ENCODE measurements at regions not wholly inside any gene's neighbourhood (a gene's known extent, or its start where the extent isn't known, plus 50 kb on each side); places are given as distances from the start of the nearest gene placed in this dataset.

DNA sequence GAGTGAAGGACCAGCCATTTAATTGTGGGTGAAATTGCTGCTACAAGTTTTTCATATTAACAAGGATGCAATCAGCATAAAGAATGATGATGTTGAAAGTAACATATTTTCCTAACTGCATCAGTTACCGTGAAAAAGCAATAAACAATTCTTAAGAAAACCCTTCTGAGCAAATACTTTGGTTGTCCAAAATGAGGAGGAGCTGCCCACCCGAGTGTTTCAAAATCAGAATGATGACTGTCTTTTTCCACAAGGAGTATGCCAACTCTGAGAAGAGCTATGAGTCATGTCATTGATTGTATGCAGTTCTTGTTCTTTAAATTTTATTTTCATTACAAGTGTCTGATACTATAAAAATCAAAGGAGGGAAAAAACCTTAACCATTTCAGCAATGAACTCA is 470.5 kb downstream of the COL12A1 start:
- H3K18ac ChIP-seq (ENCODE audit: low read length), result no peak overlapping the region
- no peaks in the 10 kb centered on the region for H3K79me2 ChIP-seq (ENCODE audit: control insufficient read depth, insufficient read depth, low read length, poor library complexity)
- no peak overlapping the region for H3K27ac ChIP-seq (ENCODE audit: low read depth, low read length)
- H3K14ac ChIP-seq (ENCODE audit: low read length), result no peak overlapping the region
- H4K8ac ChIP-seq (ENCODE audit: low read depth, low read length), result no peak overlapping the region
- no peak overlapping the region for H2AK5ac ChIP-seq (ENCODE audit: low read length)
- no peak overlapping the region for H3K23ac ChIP-seq (ENCODE audit: low read length)
- H3K79me1 ChIP-seq (ENCODE audit: low read length), result peaks cover 3% of the 10 kb centered on the region
- no peak overlapping the region for H2BK120ac ChIP-seq (ENCODE audit: insufficient read depth, low read length, poor library complexity)
- DNase-seq, result peak in 1 of 2 donors; percentile 26
- H3K36me3 ChIP-seq (ENCODE audit: control insufficient read depth in 1 of 2, insufficient read depth in 2 of 2, low read length in 2 of 2), result no peaks in the 10 kb centered on the region
- no peaks in the 10 kb centered on the region for H3K9me3 ChIP-seq (ENCODE audit: insufficient read depth, low read depth, low read length)
- no peak overlapping the region for H4K12ac ChIP-seq (ENCODE audit: low read depth, low read length)
- no peak overlapping the region for H2AFZ ChIP-seq (ENCODE audit: insufficient read depth, low read length, poor library complexity)
- no peak overlapping the region for H2BK5ac ChIP-seq (ENCODE audit: low read depth, low read length, poor library complexity)
- WGBS (ENCODE audit: extremely low coverage, insufficient coverage, insufficient read length), result no CpG with 5 or more reads among the region's 2 CpGs
- H4K91ac ChIP-seq (ENCODE audit: low read depth, low read length), result no peak overlapping the region
- H3K9ac ChIP-seq (ENCODE audit: low read length), result no peak overlapping the region
- H3K4ac ChIP-seq (ENCODE audit: low read depth, low read length), result no peak overlapping the region
- H3K4me3 ChIP-seq (ENCODE audit: low read depth, low read length), result no peak overlapping the region
- no peak overlapping the region for H3K4me2 ChIP-seq (ENCODE audit: low read length)
- H3K27me3 ChIP-seq (ENCODE audit: insufficient read depth, low read length), result no peaks in the 10 kb centered on the region
- H3K4me1 ChIP-seq (ENCODE audit: control insufficient read depth in 1 of 2, insufficient read depth in 2 of 2, low read length in 2 of 2), result peaks cover 5 to 10% of the 10 kb centered on the region in 2 experiments
- no peak overlapping the region for H2BK12ac ChIP-seq (ENCODE audit: low read length)

DNA sequence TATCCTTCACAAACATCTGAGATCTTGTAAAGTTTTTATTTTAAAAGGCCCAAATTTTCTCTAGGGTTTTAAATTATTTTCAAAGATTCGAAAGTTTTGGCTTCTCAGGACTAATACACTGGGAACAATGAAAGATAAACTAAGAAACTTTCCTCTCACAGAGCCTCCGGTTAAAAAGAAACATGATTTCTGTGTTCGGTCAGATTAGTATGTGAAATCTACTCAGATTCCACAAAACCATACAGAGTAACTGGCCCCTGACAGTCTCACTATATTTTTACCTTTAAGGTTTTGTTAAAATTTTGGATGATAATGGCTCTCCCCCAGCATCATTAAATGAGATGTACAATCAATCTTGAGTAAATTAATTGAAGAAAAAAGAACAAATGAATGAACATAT is 471.0 kb downstream of the COL12A1 start:
- Histone ChIP-seq H3K27ac (ENCODE audit: low read depth, low read length) (no peak overlapping the region), H3K4me3 (ENCODE audit: low read depth, low read length) (no peak overlapping the region), H2BK12ac (ENCODE audit: low read length) (no peak overlapping the region), H2AK5ac (ENCODE audit: low read length) (no peak overlapping the region), H3K23ac (ENCODE audit: low read length) (no peak overlapping the region), H3K9me3 (ENCODE audit: insufficient read depth, low read depth, low read length) (no peaks in the 10 kb centered on the region), H2AFZ (ENCODE audit: insufficient read depth, low read length, poor library complexity) (no peak overlapping the region), H3K9ac (ENCODE audit: low read length) (no peak overlapping the region), H3K4me1 (ENCODE audit: control insufficient read depth in 1 of 2, insufficient read depth in 2 of 2, low read length in 2 of 2) (peaks cover 5 to 10% of the 10 kb centered on the region in 2 experiments), H3K27me3 (ENCODE audit: insufficient read depth, low read length) (no peaks in the 10 kb centered on the region), H2BK5ac (ENCODE audit: low read depth, low read length, poor library complexity) (no peak overlapping the region), H3K4me2 (ENCODE audit: low read length) (no peak overlapping the region), H4K91ac (ENCODE audit: low read depth, low read length) (no peak overlapping the region), H3K79me1 (ENCODE audit: low read length) (peaks cover 3% of the 10 kb centered on the region), H4K8ac (ENCODE audit: low read depth, low read length) (no peak overlapping the region), H3K4ac (ENCODE audit: low read depth, low read length) (no peak overlapping the region), H3K36me3 (ENCODE audit: control insufficient read depth in 1 of 2, insufficient read depth in 2 of 2, low read length in 2 of 2) (no peaks in the 10 kb centered on the region), H4K12ac (ENCODE audit: low read depth, low read length) (no peak overlapping the region), H3K14ac (ENCODE audit: low read length) (no peak overlapping the region), H2BK120ac (ENCODE audit: insufficient read depth, low read length, poor library complexity) (no peak overlapping the region), H3K18ac (ENCODE audit: low read length) (no peak overlapping the region), H3K79me2 (ENCODE audit: control insufficient read depth, insufficient read depth, low read length, poor library complexity) (no peaks in the 10 kb centered on the region)
- WGBS (ENCODE audit: extremely low coverage, insufficient coverage, insufficient read length), result no CpG with 5 or more reads among the region's 3 CpGs
- no peak for DNase-seq

DNA sequence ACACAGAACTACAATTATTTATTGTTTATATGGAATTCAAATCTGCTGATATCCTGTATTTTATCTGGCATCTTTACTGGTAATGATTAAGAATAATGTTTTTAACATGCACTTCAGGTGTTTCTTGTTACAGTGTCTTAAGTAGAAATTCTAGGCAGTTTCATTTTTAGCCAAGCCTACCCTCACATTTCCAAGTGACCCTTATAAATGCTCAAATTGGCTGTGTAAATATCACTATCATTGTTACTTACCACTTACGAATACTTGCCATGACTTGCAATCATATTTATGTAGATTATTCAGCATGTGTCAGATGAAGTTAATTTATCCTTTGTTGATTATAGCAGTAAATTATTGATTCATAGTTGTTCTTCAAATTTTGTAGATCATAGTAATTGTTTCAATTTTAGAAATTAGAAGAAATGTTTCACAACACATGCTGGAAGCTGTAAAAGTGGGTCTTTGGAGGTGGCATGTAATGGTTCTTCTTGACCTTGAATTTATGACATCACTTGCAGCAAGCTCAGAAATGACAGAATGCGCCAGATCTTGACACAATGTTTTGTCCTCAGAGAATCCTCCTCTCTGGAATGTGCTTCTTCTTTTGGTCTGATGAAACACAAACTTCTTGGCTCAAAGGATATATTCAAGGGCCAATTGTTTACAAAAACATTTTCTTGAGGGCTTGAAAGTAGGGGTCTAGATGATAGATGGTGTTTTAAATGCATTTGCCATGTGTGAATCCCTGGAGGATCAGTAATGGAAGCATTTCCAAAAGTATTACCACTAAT is 471.8 kb downstream of the COL12A1 start:
- Histone ChIP-seq H3K79me2 (ENCODE audit: control insufficient read depth, insufficient read depth, low read length, poor library complexity) (no peaks in the 10 kb centered on the region), H4K91ac (ENCODE audit: low read depth, low read length) (no peak overlapping the region), H3K79me1 (ENCODE audit: low read length) (peaks cover 3% of the 10 kb centered on the region), H4K8ac (ENCODE audit: low read depth, low read length) (no peak overlapping the region), H3K9ac (ENCODE audit: low read length) (no peak overlapping the region), H3K14ac (ENCODE audit: low read length) (no peak overlapping the region), H3K27me3 (ENCODE audit: insufficient read depth, low read length) (no peaks in the 10 kb centered on the region), H2BK12ac (ENCODE audit: low read length) (no peak overlapping the region), H3K4ac (ENCODE audit: low read depth, low read length) (no peak overlapping the region), H3K9me3 (ENCODE audit: insufficient read depth, low read depth, low read length) (no peaks in the 10 kb centered on the region), H3K27ac (ENCODE audit: low read depth, low read length) (no peak overlapping the region), H2AFZ (ENCODE audit: insufficient read depth, low read length, poor library complexity) (no peak overlapping the region), H3K36me3 (ENCODE audit: control insufficient read depth in 1 of 2, insufficient read depth in 2 of 2, low read length in 2 of 2) (no peaks in the 10 kb centered on the region), H3K4me3 (ENCODE audit: low read depth, low read length) (no peak overlapping the region), H3K4me2 (ENCODE audit: low read length) (no peak overlapping the region), H2AK5ac (ENCODE audit: low read length) (no peak overlapping the region), H2BK120ac (ENCODE audit: insufficient read depth, low read length, poor library complexity) (no peak overlapping the region), H3K18ac (ENCODE audit: low read length) (no peak overlapping the region), H3K23ac (ENCODE audit: low read length) (no peak overlapping the region), H2BK5ac (ENCODE audit: low read depth, low read length, poor library complexity) (no peak overlapping the region), H3K4me1 (ENCODE audit: control insufficient read depth in 1 of 2, insufficient read depth in 2 of 2, low read length in 2 of 2) (peaks cover 5 to 10% of the 10 kb centered on the region in 2 experiments), H4K12ac (ENCODE audit: low read depth, low read length) (no peak overlapping the region)
- no peak for DNase-seq
- no CpG with 5 or more reads among the region's 2 CpGs for WGBS (ENCODE audit: extremely low coverage, insufficient coverage, insufficient read length)

DNA sequence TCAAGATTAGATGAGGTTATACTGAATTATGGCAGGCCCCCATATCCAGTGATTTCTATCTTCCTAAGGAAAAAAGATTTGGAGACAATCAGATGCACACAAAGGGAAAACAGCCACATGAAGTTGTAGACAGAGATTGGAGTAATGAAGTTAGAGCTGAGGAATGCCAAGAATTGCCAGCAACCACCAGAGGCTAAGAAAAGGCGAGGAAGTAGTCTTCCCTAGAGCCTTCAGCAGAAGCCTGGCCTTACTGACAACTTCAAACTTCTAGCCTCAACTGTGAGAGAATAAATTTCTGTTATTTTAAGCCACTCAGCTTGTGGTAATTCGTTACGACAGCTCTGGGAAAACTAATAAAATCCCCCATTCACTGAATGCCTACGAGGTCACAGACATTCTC is 473.9 kb downstream of the COL12A1 start:
- Histone ChIP-seq H2BK120ac (ENCODE audit: insufficient read depth, low read length, poor library complexity) (no peak overlapping the region), H2AFZ (ENCODE audit: insufficient read depth, low read length, poor library complexity) (no peak overlapping the region), H3K4me3 (ENCODE audit: low read depth, low read length) (no peak overlapping the region), H2BK5ac (ENCODE audit: low read depth, low read length, poor library complexity) (no peak overlapping the region), H3K23ac (ENCODE audit: low read length) (no peak overlapping the region), H3K4ac (ENCODE audit: low read depth, low read length) (no peak overlapping the region), H4K8ac (ENCODE audit: low read depth, low read length) (no peak overlapping the region), H2AK5ac (ENCODE audit: low read length) (no peak overlapping the region), H3K79me1 (ENCODE audit: low read length) (peaks cover 3% of the 10 kb centered on the region), H2BK12ac (ENCODE audit: low read length) (no peak overlapping the region), H3K79me2 (ENCODE audit: control insufficient read depth, insufficient read depth, low read length, poor library complexity) (no peaks in the 10 kb centered on the region), H4K91ac (ENCODE audit: low read depth, low read length) (no peak overlapping the region), H3K27ac (ENCODE audit: low read depth, low read length) (peak overlapping the region; percentile 34), H3K14ac (ENCODE audit: low read length) (no peak overlapping the region), H3K18ac (ENCODE audit: low read length) (no peak overlapping the region), H3K4me1 (ENCODE audit: control insufficient read depth in 1 of 2, insufficient read depth in 2 of 2, low read length in 2 of 2) (peaks cover 5 to 10% of the 10 kb centered on the region in 2 experiments), H3K27me3 (ENCODE audit: insufficient read depth, low read length) (no peaks in the 10 kb centered on the region), H3K9me3 (ENCODE audit: insufficient read depth, low read depth, low read length) (no peaks in the 10 kb centered on the region), H4K12ac (ENCODE audit: low read depth, low read length) (no peak overlapping the region), H3K4me2 (ENCODE audit: low read length) (no peak overlapping the region), H3K9ac (ENCODE audit: low read length) (no peak overlapping the region), H3K36me3 (ENCODE audit: control insufficient read depth in 1 of 2, insufficient read depth in 2 of 2, low read length in 2 of 2) (no peaks in the 10 kb centered on the region)
- DNase-seq, result peak in 1 of 2 donors; percentile 3
- WGBS (ENCODE audit: extremely low coverage, insufficient coverage, insufficient read length), result no CpG with 5 or more reads among the region's 4 CpGs
